HEK293 (cell line): ENCODE measurements at regions not wholly inside any gene's neighbourhood (a gene's known extent, or its start where the extent isn't known, plus 50 kb on each side); places are given as distances from the start of the nearest gene placed in this dataset.

ENCODE experiments used
- MZF1 ChIP-seq: fragments of 450-650 bp; formaldehyde crosslinking; IDR thresholded peaks from 2 replicates; pipeline ENCODE4 v1.5.1; 2017; ENCODE audit warnings: missing biosample characterization, missing genetic modification characterization, borderline replicate concordance
- OSR2 ChIP-seq: fragments of 450-650 bp; formaldehyde crosslinking; IDR thresholded peaks from 2 replicates; pipeline ENCODE4 v1.5.1; 2016; ENCODE audit warnings: missing biosample characterization, missing genetic modification characterization
- TCF7L2 ChIP-seq: IDR thresholded peaks from 2 replicates; pipeline ENCODE4 v1.6.1; 2011; ENCODE audit warnings: low read depth, mild to moderate bottlenecking, inconsistent platforms, low read length, moderate library complexity, borderline replicate concordance
- TRIM28 ChIP-seq: IDR thresholded peaks from 2 replicates; pipeline ENCODE4 v1.6.1; 2011; ENCODE audit warnings: low read length, control low read depth, borderline replicate concordance
- ZBTB20 ChIP-seq: fragments of 450-650 bp; formaldehyde crosslinking; IDR thresholded peaks from 2 replicates; pipeline ENCODE4 v1.5.1; 2016; ENCODE audit warnings: missing biosample characterization, missing genetic modification characterization
- ZNF121 ChIP-seq: fragments of 450-650 bp; formaldehyde crosslinking; IDR thresholded peaks from 2 replicates; pipeline ENCODE4 v1.5.1; 2016; ENCODE audit warnings: missing biosample characterization, missing genetic modification characterization
- ZNF707 ChIP-seq: fragments of 450-650 bp; formaldehyde crosslinking; IDR thresholded peaks from 2 replicates; pipeline ENCODE4 v1.5.1; 2016; ENCODE audit warnings: missing biosample characterization, missing genetic modification characterization
- ZNF792 ChIP-seq: fragments of 450-650 bp; formaldehyde crosslinking; IDR thresholded peaks from 2 replicates; pipeline ENCODE4 v1.5.1; 2016; ENCODE audit warnings: missing biosample characterization, missing genetic modification characterization
- TF ChIP-seq, protein P1 (sequence below): fragments of 450-650 bp; formaldehyde crosslinking; IDR thresholded peaks from 2 replicates; pipeline ENCODE4 v1.5.1; 2016; ENCODE audit warnings: missing biosample characterization, missing genetic modification characterization
- TF ChIP-seq, protein P2 (sequence below): fragments of 450-650 bp; formaldehyde crosslinking; IDR thresholded peaks from 2 replicates; pipeline ENCODE4 v1.5.1; 2016; ENCODE audit warnings: missing biosample characterization, missing genetic modification characterization
- TF ChIP-seq, protein P3 (sequence below): IDR thresholded peaks from 2 replicates; pipeline ENCODE4 v1.6.1; 2011; ENCODE audit warnings: mild to moderate bottlenecking, low read depth, low read length, borderline replicate concordance

DNA sequence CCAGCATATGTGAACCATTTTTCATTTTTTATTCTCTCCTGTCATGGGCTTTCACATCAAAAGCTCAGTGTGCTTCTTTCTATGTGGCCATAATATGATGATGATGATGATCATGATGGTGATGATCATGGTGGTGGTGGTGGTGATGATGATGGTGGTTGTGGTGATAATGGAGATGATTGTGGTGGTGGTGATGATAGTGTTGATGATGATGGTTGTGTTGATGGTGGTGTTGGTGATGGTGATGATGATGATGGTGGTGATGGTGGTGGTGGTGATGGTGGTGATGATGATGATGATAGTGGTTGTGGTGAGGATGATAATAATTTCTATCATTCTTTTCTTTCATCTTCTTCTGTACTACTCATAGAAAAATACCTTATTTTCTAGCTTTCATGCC, 413.1 kb upstream of the VSTM2A start:
- TF ChIP-seq TRIM28: no peak
- TF ChIP-seq, protein P1, sequence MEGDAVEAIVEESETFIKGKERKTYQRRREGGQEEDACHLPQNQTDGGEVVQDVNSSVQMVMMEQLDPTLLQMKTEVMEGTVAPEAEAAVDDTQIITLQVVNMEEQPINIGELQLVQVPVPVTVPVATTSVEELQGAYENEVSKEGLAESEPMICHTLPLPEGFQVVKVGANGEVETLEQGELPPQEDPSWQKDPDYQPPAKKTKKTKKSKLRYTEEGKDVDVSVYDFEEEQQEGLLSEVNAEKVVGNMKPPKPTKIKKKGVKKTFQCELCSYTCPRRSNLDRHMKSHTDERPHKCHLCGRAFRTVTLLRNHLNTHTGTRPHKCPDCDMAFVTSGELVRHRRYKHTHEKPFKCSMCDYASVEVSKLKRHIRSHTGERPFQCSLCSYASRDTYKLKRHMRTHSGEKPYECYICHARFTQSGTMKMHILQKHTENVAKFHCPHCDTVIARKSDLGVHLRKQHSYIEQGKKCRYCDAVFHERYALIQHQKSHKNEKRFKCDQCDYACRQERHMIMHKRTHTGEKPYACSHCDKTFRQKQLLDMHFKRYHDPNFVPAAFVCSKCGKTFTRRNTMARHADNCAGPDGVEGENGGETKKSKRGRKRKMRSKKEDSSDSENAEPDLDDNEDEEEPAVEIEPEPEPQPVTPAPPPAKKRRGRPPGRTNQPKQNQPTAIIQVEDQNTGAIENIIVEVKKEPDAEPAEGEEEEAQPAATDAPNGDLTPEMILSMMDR (tag by site-specific recombination): no peak
- no peak for TF ChIP-seq ZNF707 (tag by site-specific recombination)
- TF ChIP-seq, protein P2, sequence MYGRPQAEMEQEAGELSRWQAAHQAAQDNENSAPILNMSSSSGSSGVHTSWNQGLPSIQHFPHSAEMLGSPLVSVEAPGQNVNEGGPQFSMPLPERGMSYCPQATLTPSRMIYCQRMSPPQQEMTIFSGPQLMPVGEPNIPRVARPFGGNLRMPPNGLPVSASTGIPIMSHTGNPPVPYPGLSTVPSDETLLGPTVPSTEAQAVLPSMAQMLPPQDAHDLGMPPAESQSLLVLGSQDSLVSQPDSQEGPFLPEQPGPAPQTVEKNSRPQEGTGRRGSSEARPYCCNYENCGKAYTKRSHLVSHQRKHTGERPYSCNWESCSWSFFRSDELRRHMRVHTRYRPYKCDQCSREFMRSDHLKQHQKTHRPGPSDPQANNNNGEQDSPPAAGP (tag by site-specific recombination): no peak
- TF ChIP-seq, protein P3, sequence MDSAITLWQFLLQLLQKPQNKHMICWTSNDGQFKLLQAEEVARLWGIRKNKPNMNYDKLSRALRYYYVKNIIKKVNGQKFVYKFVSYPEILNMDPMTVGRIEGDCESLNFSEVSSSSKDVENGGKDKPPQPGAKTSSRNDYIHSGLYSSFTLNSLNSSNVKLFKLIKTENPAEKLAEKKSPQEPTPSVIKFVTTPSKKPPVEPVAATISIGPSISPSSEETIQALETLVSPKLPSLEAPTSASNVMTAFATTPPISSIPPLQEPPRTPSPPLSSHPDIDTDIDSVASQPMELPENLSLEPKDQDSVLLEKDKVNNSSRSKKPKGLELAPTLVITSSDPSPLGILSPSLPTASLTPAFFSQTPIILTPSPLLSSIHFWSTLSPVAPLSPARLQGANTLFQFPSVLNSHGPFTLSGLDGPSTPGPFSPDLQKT: no peak
- no peak for TF ChIP-seq MZF1
- TF ChIP-seq ZNF792 (tag by site-specific recombination): no peak
- TF ChIP-seq ZNF121 (tag by site-specific recombination): no peak
- TF ChIP-seq ZBTB20 (tag by site-specific recombination): no peak
- TF ChIP-seq TCF7L2: no peak
- TF ChIP-seq OSR2 (tag by site-specific recombination): no peak
